ENCODE measurements at regions not wholly inside any gene's neighbourhood (a gene's known extent, or its start where the extent isn't known, plus 50 kb on each side); places are given as distances from the start of the nearest gene placed in this dataset.
"Not testable (repeated sequence)": the region's sequence is repeated elsewhere in the genome, so short reads cannot be mapped to it uniquely, and the experiment has no call there.

- no peak for DNase-seq (ENCODE audit: low read depth in 2 of 2)
These were observed 406.4 kb upstream of the CLINT1 start for GRCh38 chr5:158265346-158265745.

DNA sequence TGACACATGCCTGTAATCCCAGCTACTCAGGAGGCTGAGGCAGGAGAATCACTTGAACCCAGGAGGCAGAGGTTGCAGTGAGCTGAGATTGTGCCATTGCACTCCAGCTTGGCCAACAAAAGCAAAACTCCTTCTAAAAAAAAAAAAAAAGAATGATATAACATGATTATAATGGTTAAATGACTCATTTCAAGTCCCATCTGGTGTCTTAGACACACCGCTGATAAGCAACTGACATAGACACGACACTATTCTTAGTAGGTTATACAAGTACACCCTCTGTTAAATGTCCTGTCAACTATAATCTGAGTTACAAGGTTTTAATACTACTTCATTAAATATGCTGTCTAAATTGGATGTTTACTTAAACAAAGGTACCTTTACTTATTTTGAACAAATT lies 405.3 kb upstream of the CLINT1 start:
- no peak for DNase-seq (ENCODE audit: low read depth in 2 of 2)

GRCh38 chr5:158261674-158262367 lies 402.9 kb upstream of the CLINT1 start:
- DNase-seq (ENCODE audit: low read depth in 2 of 2), result no peak

DNA sequence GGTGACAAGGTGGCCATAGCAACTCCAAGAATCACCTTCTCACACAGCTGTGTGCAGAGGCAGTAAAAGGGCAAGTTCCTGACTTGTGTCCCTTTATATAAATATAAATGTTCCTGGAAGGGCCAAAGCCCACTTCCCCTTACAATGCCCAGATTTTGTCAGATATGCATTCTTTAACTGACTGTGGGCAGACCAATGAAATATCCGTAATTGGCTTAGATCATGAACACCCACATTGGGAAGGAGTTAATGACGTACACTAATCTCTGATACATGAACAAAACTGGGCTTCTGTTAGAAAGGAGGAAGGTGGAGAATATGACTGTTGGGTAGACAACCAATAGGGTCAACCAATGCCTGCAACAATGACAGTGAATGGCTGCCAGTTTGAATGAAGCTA lies 397.2 kb upstream of the CLINT1 start:
- DNase-seq (ENCODE audit: low read depth in 2 of 2), result no peak

- DNase-seq (ENCODE audit: low read depth in 2 of 2), result no peak
These were observed 396.7 kb upstream of the CLINT1 start for GRCh38 chr5:158255609-158256008.

DNA sequence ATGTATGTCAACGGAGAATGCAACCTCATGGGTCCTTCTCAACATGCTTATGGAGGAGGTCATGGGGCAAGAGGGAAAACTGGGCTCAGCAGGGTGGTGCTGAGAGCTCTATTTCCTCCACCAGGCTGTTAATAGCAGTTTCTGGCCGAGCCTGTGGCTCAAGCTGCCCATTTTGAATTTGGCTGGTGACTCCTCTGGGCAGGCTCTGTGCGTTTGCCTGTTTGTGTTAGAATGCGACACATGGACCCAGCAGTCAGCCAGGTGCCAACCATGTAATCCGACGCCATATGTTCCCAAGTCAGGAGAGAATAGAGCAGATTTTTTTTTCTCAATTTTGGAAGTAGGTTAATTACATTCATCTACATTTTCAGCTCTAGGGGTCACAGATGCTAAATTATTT lies 387.7 kb upstream of the CLINT1 start:
- no peak for DNase-seq (ENCODE audit: low read depth in 2 of 2)

GRCh38 chr5:158245513-158245912 lies 386.6 kb upstream of the CLINT1 start:
- no peak for DNase-seq (ENCODE audit: low read depth in 2 of 2)

GRCh38 chr5:158244882-158245281 lies 385.9 kb upstream of the CLINT1 start:
- DNase-seq (ENCODE audit: low read depth in 2 of 2), result no peak

DNA sequence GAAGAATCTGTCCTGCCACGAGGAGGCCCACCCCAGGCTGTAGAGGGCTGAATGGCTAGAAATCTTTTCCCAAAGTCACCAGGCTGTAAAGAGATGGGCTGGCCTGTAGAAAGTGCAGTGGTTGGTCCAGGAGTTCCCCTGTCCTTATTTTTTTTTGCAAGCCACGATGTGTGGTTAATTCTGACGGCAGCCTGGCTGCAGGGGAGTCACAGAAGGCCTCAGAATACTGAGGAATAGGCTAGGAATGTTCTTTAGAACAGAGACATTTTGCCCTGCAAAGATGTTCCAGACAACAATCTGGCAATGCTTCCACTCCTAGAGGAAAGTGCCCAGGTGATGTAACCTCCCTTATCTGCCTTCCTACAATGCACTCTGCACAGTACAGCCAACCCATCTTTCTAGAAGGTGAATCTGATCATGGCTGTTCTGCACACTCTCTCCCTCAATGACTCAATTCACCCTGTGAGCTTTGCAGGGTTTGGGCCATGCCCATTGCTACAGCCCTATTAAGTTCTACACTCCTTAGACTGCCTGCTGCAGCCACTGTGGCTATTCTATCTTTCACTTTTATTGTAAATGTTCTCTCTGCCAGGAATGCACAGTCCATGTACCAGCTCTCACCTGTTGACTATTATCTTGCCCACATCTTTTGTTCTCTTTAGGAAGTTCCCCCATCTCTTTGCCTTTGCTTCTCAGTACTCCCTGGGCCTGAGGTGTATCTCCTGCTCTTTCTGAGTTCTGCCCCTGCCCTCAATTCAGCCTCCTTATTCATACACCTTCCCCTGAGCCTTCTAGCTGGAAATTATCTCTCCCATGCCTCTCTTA lies 377.8 kb upstream of the CLINT1 start:
- no peak for DNase-seq (ENCODE audit: low read depth in 2 of 2)

DNA sequence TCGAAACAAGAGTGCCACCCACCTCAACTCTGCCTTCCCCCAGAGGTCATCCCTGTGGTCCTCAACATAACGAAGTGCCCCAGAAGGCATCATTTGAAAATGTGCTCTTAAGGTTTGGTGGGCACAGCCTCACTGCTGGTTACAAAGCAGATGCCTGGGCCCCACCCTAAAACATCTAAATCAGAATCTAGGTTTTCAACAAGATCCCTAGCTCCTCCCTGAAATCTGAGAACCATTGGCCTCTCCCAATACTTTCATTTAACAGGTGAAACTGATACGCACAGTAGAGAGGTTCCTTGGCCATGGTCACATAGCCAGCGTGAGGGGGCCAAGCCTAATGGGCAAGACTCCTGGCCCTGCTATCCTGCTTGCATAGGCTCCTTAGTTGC lies 376.2 kb upstream of the CLINT1 start:
- DNase-seq (ENCODE audit: low read depth in 2 of 2), result no peak

DNA sequence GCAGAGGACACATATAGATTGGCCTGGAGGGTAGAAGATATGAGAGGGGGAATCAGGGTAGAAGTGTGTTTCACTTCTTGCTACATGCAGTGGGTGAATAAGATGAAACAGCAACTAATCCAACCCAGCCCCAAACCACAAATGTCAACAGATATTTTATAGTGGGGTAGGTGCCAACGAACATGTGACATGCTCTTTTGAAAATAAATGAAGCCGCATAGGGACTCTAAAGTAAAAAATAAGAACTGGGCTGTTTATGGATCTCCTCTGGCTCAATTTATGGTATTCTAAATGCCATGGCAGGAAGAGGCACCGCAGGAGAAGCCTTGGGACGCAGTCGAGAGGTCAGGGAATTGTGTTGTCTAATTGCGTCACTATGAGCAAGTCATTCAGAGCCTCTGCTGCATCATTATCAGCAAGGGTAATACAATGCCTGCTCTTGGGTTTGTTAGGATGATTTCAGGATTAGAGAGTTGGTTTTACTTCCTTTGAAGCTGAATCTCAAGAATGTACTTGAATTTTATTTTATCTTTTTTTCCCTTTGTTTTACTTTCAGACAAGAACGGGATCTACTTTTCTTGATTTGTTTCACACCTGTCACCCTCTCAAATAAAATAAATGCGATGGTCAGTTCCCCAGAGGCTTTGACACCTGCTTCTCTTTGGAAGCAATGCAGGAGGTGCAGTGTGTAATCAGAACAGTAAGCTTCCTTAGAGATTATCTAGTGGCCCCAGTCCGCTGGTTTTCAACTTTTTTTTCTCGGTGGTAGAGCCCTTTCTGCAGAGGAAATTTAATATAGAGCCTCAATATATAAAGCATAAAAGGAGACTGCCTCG lies 375.6 kb upstream of the CLINT1 start:
- peak; percentile 15 to 17 for DNase-seq (ENCODE audit: low read depth in 2 of 2)

DNA sequence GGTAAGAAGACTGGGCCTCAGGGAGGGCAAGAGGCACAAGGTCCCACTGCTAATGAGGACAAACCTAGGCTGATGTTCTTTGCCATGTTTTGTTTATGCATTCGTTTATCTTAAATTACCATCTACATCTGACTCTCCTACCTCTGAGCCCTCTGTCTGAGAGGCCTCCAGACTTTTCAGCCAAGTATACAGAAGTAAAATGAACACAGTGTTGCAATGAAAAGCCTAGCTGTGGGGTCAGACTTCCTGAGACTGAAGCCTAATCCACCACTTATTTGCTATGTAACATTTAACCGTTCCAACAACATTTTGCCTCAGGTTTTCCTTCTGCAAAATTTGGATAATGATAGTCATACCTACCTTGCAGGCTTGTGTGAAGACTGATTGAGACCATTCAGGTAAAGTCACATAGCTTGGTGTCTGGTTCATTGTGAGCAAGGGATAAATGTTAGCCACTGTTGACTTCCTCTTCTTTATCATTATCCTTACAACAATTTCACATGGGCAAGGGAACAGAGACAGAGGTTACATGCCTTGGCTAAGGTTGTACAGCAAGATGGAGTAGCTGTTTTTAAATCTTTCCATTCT lies 374.9 kb upstream of the CLINT1 start:
- DNase-seq (ENCODE audit: low read depth in 2 of 2), result no peak

DNA sequence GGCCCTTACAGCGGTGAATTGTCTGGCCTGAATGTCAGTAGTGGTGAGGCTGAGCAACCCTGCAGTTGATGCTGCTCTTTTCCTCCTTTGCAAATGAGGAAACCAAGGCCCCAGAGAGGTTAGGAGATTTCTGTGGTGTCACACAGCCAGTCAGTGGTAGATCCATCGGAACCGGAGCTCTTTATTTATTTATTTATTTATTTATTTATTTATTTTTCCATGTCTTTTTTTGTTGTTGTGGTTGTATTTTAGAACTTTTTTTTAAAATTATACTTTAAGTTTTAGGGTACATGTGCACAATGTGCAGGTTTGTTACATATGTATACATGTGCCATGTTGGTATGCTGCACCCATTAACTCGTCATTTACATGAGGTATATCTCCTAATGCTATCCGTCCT lies 368.4 kb upstream of the CLINT1 start:
- DNase-seq (ENCODE audit: low read depth in 2 of 2), result not testable (repeated sequence)

GRCh38 chr5:158226496-158226895 lies 367.6 kb upstream of the CLINT1 start:
- DNase-seq (ENCODE audit: low read depth in 2 of 2), result no peak

DNA sequence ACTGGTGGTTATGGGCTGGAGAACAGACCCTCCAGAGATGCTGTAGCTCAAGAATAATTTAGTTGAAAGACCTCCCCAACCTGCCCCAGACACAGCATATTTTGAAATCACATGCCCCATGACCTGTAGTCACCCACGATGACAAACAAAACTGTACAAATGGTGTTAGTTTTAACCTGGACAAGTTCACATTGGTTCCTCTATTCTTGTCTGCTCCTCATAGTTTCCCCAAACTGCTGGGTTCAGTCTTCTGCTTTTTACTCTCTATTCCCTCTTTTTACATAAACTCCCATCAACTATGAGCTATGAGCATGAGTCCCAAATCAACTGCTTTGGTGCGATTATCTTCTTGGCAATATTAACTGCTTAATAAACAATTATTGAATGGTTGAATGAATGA lies 365.3 kb upstream of the CLINT1 start:
- DNase-seq (ENCODE audit: low read depth in 2 of 2), result no peak

GRCh38 chr5:158223054-158223600 lies 364.2 kb upstream of the CLINT1 start:
- no peak for DNase-seq (ENCODE audit: low read depth in 2 of 2)

GRCh38 chr5:158212917-158213316 lies 354.0 kb upstream of the CLINT1 start:
- no peak for DNase-seq (ENCODE audit: low read depth in 2 of 2)

GRCh38 chr5:158212237-158212636 lies 353.3 kb upstream of the CLINT1 start:
- no peak for DNase-seq (ENCODE audit: low read depth in 2 of 2)

- DNase-seq (ENCODE audit: low read depth in 2 of 2), result no peak
These were observed 350.4 kb upstream of the CLINT1 start for GRCh38 chr5:158209219-158209908.

DNA sequence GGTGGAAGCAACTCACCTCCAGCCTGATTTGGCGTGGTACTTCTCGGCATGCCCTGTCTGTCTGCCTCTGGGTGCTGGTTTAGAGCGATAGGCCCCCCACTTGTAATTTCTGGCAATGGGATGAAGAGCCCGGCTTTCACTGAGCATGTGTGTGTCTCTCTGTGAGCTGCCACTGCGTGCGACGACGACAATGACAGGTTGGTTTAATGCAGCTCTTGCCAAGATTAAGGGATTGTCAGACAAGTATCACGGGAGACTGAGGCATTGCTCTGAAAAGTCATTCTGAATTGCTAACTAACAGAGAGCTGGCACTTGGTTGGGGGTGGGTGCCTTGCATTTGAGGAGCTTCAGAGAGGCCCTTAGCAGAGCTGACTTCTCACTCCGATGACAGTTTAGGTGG lies 348.8 kb upstream of the CLINT1 start:
- DNase-seq (ENCODE audit: low read depth in 2 of 2), result no peak

- no peak for DNase-seq (ENCODE audit: low read depth in 2 of 2)
These were observed 347.0 kb upstream of the CLINT1 start for GRCh38 chr5:158205992-158206391.

Data from fibroblast of skin of left quadriceps (primary cell).